Transverse colon (tissue), 3 donors: ENCODE measurements at regions not wholly inside any gene's neighbourhood (a gene's known extent, or its start where the extent isn't known, plus 50 kb on each side); places are given as distances from the start of the nearest gene placed in this dataset.

Source experiments
- POLR2A ChIP-seq: fragments of 450-650 bp; IDR thresholded peaks from one replicate; pipeline ENCODE4 v1.6.1; 2016; ENCODE audit warnings: antibody characterized with exemption, mild to moderate bottlenecking, moderate library complexity
- TF ChIP-seq, protein P1 (sequence below), 5 experiments: fragments of 200-600 bp in 3 of 5; fragments of 450-650 bp in 2 of 5; sonication (generic) in 3 of 5; IDR thresholded peaks; 1 replicate in 2 of 5; 2 replicates in 3 of 5; pipeline ENCODE4 v1.5.1; 2016 to 2017; ENCODE audit warnings: antibody characterized with exemption in 5 of 5, inconsistent platforms in 3 of 5, mild to moderate bottlenecking in 2 of 5, moderate library complexity in 1 of 5

DNA sequence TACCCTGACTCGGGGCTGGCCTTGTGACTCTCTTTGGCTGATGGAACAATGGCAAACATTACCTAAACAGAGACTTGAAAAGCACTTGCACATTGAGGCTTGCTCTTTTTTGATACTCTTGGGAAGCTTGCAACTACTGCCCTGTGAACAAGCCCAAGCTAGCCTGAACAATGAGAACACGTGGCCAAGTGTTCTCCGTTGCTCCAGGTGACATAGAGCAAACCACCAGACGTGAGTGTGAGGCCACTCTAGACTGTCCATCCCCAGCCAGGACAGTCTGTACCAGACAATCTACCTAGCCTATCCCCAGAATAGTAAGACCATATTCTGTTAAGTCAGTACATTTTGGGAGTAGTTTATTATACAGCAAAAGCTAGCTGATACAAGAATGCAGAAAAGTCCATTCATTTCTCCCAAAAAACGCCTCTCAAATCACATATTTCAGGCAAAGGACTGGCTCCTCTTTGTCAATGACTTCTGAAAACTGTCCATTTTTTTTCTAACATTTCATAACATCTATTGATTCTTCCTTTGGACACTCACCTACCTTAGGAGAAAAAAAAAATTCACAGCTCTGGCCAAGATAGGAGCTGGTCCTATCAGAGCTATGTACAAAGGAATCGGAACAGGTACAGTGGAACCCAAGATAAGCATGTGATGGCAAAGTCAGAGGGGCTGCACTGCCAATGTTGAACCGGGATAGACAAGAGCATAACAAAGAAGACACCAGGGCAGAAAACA lies 142.1 kb upstream of the PKDCC start:
- TF ChIP-seq, protein P1, sequence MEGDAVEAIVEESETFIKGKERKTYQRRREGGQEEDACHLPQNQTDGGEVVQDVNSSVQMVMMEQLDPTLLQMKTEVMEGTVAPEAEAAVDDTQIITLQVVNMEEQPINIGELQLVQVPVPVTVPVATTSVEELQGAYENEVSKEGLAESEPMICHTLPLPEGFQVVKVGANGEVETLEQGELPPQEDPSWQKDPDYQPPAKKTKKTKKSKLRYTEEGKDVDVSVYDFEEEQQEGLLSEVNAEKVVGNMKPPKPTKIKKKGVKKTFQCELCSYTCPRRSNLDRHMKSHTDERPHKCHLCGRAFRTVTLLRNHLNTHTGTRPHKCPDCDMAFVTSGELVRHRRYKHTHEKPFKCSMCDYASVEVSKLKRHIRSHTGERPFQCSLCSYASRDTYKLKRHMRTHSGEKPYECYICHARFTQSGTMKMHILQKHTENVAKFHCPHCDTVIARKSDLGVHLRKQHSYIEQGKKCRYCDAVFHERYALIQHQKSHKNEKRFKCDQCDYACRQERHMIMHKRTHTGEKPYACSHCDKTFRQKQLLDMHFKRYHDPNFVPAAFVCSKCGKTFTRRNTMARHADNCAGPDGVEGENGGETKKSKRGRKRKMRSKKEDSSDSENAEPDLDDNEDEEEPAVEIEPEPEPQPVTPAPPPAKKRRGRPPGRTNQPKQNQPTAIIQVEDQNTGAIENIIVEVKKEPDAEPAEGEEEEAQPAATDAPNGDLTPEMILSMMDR (IDR thresholded peaks at IDR 0.05): no peak
- TF ChIP-seq POLR2A: no peak
